ENCODE measurements at regions not wholly inside any gene's neighbourhood (a gene's known extent, or its start where the extent isn't known, plus 50 kb on each side); places are given as distances from the start of the nearest gene placed in this dataset.

DNA sequence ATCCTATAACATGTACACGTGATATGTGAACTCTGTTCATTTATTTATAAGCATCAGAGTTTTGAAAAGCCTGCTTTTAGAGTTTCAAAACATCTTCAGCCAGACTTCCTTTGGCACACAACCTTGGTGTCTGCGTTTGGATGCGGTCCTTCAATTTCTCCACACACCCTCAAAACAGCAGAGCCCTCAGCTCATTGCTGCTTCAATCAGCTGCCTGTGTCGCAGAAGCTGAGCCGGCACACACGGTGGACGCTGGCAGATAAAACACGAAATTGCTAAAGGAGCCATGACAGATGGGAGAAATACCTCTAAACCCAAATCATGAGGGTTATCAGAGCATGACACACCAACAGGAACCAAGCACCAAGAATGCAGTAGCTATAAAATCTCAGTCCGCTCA, 396.4 kb upstream of the AKR1E2 start:
- TF ChIP-seq POLR2AphosphoS5 (IDR thresholded peaks at IDR 0.05) (no peak), POLR2A (IDR thresholded peaks at IDR 0.05) (no peak), EP300 (IDR thresholded peaks at IDR 0.05; ENCODE audit: low read depth) (no peak)
- TF ChIP-seq, protein P1, sequence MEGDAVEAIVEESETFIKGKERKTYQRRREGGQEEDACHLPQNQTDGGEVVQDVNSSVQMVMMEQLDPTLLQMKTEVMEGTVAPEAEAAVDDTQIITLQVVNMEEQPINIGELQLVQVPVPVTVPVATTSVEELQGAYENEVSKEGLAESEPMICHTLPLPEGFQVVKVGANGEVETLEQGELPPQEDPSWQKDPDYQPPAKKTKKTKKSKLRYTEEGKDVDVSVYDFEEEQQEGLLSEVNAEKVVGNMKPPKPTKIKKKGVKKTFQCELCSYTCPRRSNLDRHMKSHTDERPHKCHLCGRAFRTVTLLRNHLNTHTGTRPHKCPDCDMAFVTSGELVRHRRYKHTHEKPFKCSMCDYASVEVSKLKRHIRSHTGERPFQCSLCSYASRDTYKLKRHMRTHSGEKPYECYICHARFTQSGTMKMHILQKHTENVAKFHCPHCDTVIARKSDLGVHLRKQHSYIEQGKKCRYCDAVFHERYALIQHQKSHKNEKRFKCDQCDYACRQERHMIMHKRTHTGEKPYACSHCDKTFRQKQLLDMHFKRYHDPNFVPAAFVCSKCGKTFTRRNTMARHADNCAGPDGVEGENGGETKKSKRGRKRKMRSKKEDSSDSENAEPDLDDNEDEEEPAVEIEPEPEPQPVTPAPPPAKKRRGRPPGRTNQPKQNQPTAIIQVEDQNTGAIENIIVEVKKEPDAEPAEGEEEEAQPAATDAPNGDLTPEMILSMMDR (IDR thresholded peaks at IDR 0.05) = no peak
